CD4-positive, CD25-positive, alpha-beta regulatory T cell (primary cell): ENCODE measurements at regions not wholly inside any gene's neighbourhood (a gene's known extent, or its start where the extent isn't known, plus 50 kb on each side); places are given as distances from the start of the nearest gene placed in this dataset.

Experiments
- ATAC-seq, 2 donors: fragments of 150-1000 bp; cut with Tn5 transposase; one replicate each; pipeline ENCODE4 v1.10.0; 2021; ENCODE audit warnings: low read depth in 2 of 2, moderate number of reproducible peaks in 2 of 2, moderate library complexity in 1 of 2
- DNase-seq, 3 donors: peaks; one replicate each; pipeline versions ENCODE4 v3.0.0 to v3.0.0-alpha.2; 2012 to 2022; ENCODE audit warnings: mixed read lengths in 1 of 3
- H3K27ac ChIP-seq: one replicate; pipeline ENCODE4 v1.7.0; 2013; ENCODE audit warnings: mild to moderate bottlenecking, low read length; ENCODE audit not compliant: insufficient read depth, poor library complexity, severe bottlenecking
- H3K27me3 ChIP-seq: one replicate; pipeline ENCODE4 v1.7.0; 2013; ENCODE audit warnings: low read length; ENCODE audit not compliant: control insufficient read depth, insufficient read depth
- H3K36me3 ChIP-seq: one replicate; pipeline ENCODE4 v1.7.0; 2013; ENCODE audit warnings: mild to moderate bottlenecking, low read length, moderate library complexity; ENCODE audit not compliant: control insufficient read depth, insufficient read depth
- H3K4me1 ChIP-seq: 2 replicates; pipeline ENCODE4 v1.7.0; 2013; ENCODE audit warnings: mild to moderate bottlenecking, low read length; ENCODE audit not compliant: insufficient read depth, control insufficient read depth, poor library complexity, severe bottlenecking
- H3K4me3 ChIP-seq: one replicate; pipeline ENCODE4 v1.7.0; 2013; ENCODE audit warnings: low read depth, mild to moderate bottlenecking, low read length, moderate library complexity
- H3K9me3 ChIP-seq, 2 experiments: 1 replicate in 1 of 2; 2 replicates in 1 of 2; pipeline ENCODE4 v1.7.0; 2013; ENCODE audit warnings: low read length in 2 of 2, mild to moderate bottlenecking in 1 of 2, moderate library complexity in 1 of 2; ENCODE audit not compliant: control insufficient read depth in 2 of 2
- H3K27ac Mint-ChIP-seq, 3 donors: one replicate each; pipeline ENCODE4 v1.8.0; 2020 to 2022; ENCODE audit warnings: mild to moderate bottlenecking in 3 of 3, mixed read lengths in 3 of 3, moderate library complexity in 2 of 3
- H3K27me3 Mint-ChIP-seq: one replicate; pipeline ENCODE4 v1.8.0; 2022; ENCODE audit warnings: mild to moderate bottlenecking, mixed read lengths
- H3K36me3 Mint-ChIP-seq: one replicate; pipeline ENCODE4 v1.8.0; 2020; ENCODE audit warnings: mixed read lengths
- H3K4me1 Mint-ChIP-seq, 4 donors: one replicate each; pipeline ENCODE4 v1.8.0; 2020 to 2022; ENCODE audit warnings: mixed read lengths in 4 of 4, mild to moderate bottlenecking in 1 of 4
- H3K4me3 Mint-ChIP-seq, 4 donors: one replicate each; pipeline ENCODE4 v1.8.0; 2020 to 2022; ENCODE audit warnings: mild to moderate bottlenecking in 4 of 4, mixed read lengths in 4 of 4, moderate library complexity in 3 of 4
- H3K9me3 Mint-ChIP-seq, 7 donors: one replicate each; pipeline ENCODE4 v1.8.0; 2020 to 2022; ENCODE audit warnings: mixed read lengths in 7 of 7, mild to moderate bottlenecking in 3 of 7, moderate library complexity in 2 of 7

- Histone ChIP-seq H3K27ac (no peak overlapping the region), H3K36me3 (no peaks in the 10 kb centered on the region), H3K4me3 (no peak overlapping the region), H3K27me3 (peaks cover 14% of the 10 kb centered on the region), H3K4me1 (no peaks in the 10 kb centered on the region), H3K9me3 (no peaks in the 10 kb centered on the region)
- Mint-ChIP-seq H3K27ac (no peak overlapping the region), H3K4me1 (no peaks in the 10 kb centered on the region), H3K4me3 (no peak overlapping the region), H3K9me3 (peaks cover 0 to 1% (median 0%) of the 10 kb centered on the region in 7 donors), H3K27me3 (peaks cover 26% of the 10 kb centered on the region), H3K36me3 (no peaks in the 10 kb centered on the region)
- ATAC-seq (no peak), DNase-seq (no peak)
Observed at GRCh38 chr2:198232281-198232680, 427.9 kb downstream of the PLCL1 start.

- Histone ChIP-seq H3K4me1 (no peaks in the 10 kb centered on the region), H3K36me3 (no peaks in the 10 kb centered on the region), H3K27ac (no peak overlapping the region), H3K4me3 (no peak overlapping the region), H3K27me3 (peaks cover 9% of the 10 kb centered on the region), H3K9me3 (no peaks in the 10 kb centered on the region)
- DNase-seq = no peak
- Mint-ChIP-seq H3K4me3 (no peak overlapping the region), H3K4me1 (no peaks in the 10 kb centered on the region), H3K9me3 (peaks cover 0 to 1% (median 0%) of the 10 kb centered on the region in 7 donors), H3K36me3 (no peaks in the 10 kb centered on the region), H3K27me3 (peaks cover 26% of the 10 kb centered on the region), H3K27ac (no peak overlapping the region)
- ATAC-seq = no peak
Observed at GRCh38 chr2:198231562-198231961, 427.2 kb downstream of the PLCL1 start.

GRCh38 chr2:198220763-198221610, 416.6 kb downstream of the PLCL1 start:
- ATAC-seq = no peak
- Histone ChIP-seq H3K27me3 (no peaks in the 10 kb centered on the region), H3K36me3 (no peaks in the 10 kb centered on the region), H3K4me3 (no peak overlapping the region), H3K4me1 (no peaks in the 10 kb centered on the region), H3K9me3 (no peaks in the 10 kb centered on the region), H3K27ac (no peak overlapping the region)
- no peak overlapping the region for H3K4me3 Mint-ChIP-seq
- no peaks in the 10 kb centered on the region for H3K36me3 Mint-ChIP-seq
- peaks cover 7% of the 10 kb centered on the region for H3K27me3 Mint-ChIP-seq
- no peak overlapping the region for H3K27ac Mint-ChIP-seq
- H3K9me3 Mint-ChIP-seq = no peaks in the 10 kb centered on the region
- H3K4me1 Mint-ChIP-seq = no peaks in the 10 kb centered on the region
- DNase-seq = no peak

DNA sequence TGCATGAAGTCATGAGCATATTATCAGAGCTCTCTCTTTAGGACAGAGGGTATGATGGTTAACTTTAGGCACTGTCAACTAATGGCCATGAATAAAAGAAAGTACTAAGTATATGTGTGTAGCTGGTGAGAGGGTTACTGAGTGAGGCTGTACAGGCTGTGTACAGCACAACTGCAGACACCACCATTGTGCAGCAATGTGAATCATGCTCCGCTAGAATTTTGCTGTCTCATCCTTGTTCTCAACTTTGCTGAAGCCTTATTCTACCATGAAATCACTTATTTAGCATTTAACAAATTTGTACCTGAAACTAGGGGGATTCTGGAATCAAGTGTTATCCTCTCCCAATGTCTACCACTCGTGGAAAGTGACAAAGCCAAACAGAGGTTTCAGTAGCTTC, 414.9 kb downstream of the PLCL1 start:
- Mint-ChIP-seq H3K27ac (no peak overlapping the region), H3K27me3 (peaks cover 14% of the 10 kb centered on the region), H3K36me3 (no peaks in the 10 kb centered on the region), H3K4me3 (no peak overlapping the region), H3K4me1 (no peaks in the 10 kb centered on the region), H3K9me3 (no peaks in the 10 kb centered on the region)
- no peak overlapping the region for H3K27ac ChIP-seq
- no peaks in the 10 kb centered on the region for H3K4me1 ChIP-seq
- H3K36me3 ChIP-seq = no peaks in the 10 kb centered on the region
- no peaks in the 10 kb centered on the region for H3K9me3 ChIP-seq
- peaks cover 2% of the 10 kb centered on the region for H3K27me3 ChIP-seq
- no peak for ATAC-seq
- DNase-seq = no peak
- H3K4me3 ChIP-seq = no peak overlapping the region

DNA sequence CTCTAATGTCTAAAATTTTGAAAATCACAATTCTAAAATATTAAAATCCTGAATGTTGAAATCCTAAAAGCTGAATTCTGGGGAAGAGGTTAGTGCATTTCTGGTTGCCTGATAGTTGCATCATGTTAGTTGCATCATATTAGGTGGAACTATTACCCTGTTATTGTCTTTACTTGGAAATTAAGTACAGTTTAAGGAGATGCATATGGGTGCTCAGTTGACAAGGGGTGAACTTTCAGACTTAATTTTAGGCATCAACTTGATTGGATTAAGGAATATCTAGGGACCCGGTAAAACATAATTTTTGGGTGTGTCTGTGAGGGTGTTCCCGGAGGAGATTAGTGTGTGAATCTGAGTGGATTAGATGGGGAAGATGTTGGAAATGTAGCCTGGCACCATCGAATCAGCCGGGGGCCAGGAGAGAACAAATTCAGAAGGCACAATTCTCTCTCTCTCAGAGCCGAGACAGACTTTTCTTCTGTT, 409.8 kb downstream of the PLCL1 start:
- DNase-seq (no peak), ATAC-seq (no peak)
- Histone ChIP-seq H3K27ac (no peak overlapping the region), H3K4me1 (no peaks in the 10 kb centered on the region), H3K9me3 (no peaks in the 10 kb centered on the region), H3K4me3 (no peak overlapping the region), H3K36me3 (no peaks in the 10 kb centered on the region), H3K27me3 (peaks cover 2% of the 10 kb centered on the region)
- no peaks in the 10 kb centered on the region for H3K9me3 Mint-ChIP-seq
- no peak overlapping the region for H3K27ac Mint-ChIP-seq
- no peaks in the 10 kb centered on the region for H3K4me1 Mint-ChIP-seq
- H3K36me3 Mint-ChIP-seq = no peaks in the 10 kb centered on the region
- H3K27me3 Mint-ChIP-seq = peaks cover 18% of the 10 kb centered on the region
- no peak overlapping the region for H3K4me3 Mint-ChIP-seq

DNA sequence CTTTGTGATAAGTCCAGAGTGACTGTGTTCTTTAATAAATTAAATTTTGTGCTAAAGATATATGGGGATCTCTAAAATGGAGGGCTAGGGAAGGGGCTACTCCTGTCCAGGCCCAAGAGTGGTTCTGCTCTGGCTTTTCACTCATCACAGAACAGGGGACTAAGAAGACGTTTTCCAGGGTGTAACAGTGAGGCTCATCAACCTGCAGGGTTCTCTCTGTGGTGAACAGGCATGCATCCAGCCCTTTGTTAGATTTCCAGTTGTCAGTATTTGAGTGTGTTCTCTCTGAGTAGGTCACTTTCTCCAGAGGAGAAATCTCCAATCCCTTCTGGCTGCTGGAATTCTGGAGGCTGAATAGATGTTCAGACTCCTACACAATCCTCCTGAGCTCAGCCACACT, 408.9 kb downstream of the PLCL1 start:
- Mint-ChIP-seq H3K36me3 (no peaks in the 10 kb centered on the region), H3K4me1 (no peaks in the 10 kb centered on the region), H3K9me3 (no peaks in the 10 kb centered on the region), H3K4me3 (no peak overlapping the region), H3K27me3 (peaks cover 16% of the 10 kb centered on the region), H3K27ac (no peak overlapping the region)
- Histone ChIP-seq H3K4me3 (no peak overlapping the region), H3K9me3 (no peaks in the 10 kb centered on the region), H3K27me3 (peaks cover 5% of the 10 kb centered on the region), H3K36me3 (no peaks in the 10 kb centered on the region), H3K27ac (no peak overlapping the region), H3K4me1 (no peaks in the 10 kb centered on the region)
- DNase-seq (no peak), ATAC-seq (no peak)

GRCh38 chr2:198211706-198212105, 407.3 kb downstream of the PLCL1 start:
- Histone ChIP-seq H3K27me3 (peaks cover 5% of the 10 kb centered on the region), H3K4me3 (no peak overlapping the region), H3K9me3 (no peaks in the 10 kb centered on the region), H3K27ac (no peak overlapping the region), H3K4me1 (no peaks in the 10 kb centered on the region), H3K36me3 (no peaks in the 10 kb centered on the region)
- H3K27me3 Mint-ChIP-seq = peaks cover 15% of the 10 kb centered on the region
- H3K9me3 Mint-ChIP-seq = peaks cover 0 to 2% (median 0%) of the 10 kb centered on the region in 7 donors
- ATAC-seq = no peak
- H3K36me3 Mint-ChIP-seq = no peaks in the 10 kb centered on the region
- no peak overlapping the region for H3K4me3 Mint-ChIP-seq
- no peak for DNase-seq
- no peaks in the 10 kb centered on the region for H3K4me1 Mint-ChIP-seq
- no peak overlapping the region for H3K27ac Mint-ChIP-seq
